Trophoblast cell (in vitro differentiated cells and primary cell): ENCODE measurements at regions not wholly inside any gene's neighbourhood (a gene's known extent, or its start where the extent isn't known, plus 50 kb on each side); places are given as distances from the start of the nearest gene placed in this dataset.

Source experiments
- DNase-seq, 2 donors: peaks; one replicate each; pipeline ENCODE4 v3.0.0-alpha.2; 2016
- H2AFZ ChIP-seq: 2 replicates; pipeline ENCODE4 v1.6.1; 2013; ENCODE audit warnings: low read length, moderate library complexity, mild to moderate bottlenecking; ENCODE audit not compliant: insufficient read depth, poor library complexity
- H2AK5ac ChIP-seq: 2 replicates; pipeline ENCODE4 v1.6.1; 2013; ENCODE audit warnings: mild to moderate bottlenecking, low read length
- H2BK120ac ChIP-seq: 2 replicates; pipeline ENCODE4 v1.6.1; 2013; ENCODE audit warnings: low read length, mild to moderate bottlenecking, moderate library complexity; ENCODE audit not compliant: insufficient read depth, poor library complexity
- H2BK12ac ChIP-seq: 2 replicates; pipeline ENCODE4 v1.6.1; 2013; ENCODE audit warnings: mild to moderate bottlenecking, low read length, moderate library complexity
- H2BK5ac ChIP-seq: 2 replicates; pipeline ENCODE4 v1.6.1; 2013; ENCODE audit warnings: low read length, low read depth, moderate library complexity, mild to moderate bottlenecking; ENCODE audit not compliant: poor library complexity
- H3K14ac ChIP-seq: 2 replicates; pipeline ENCODE4 v1.6.1; 2013; ENCODE audit warnings: mild to moderate bottlenecking, low read length
- H3K18ac ChIP-seq: 2 replicates; pipeline ENCODE4 v1.6.1; 2013; ENCODE audit warnings: mild to moderate bottlenecking, low read length
- H3K23ac ChIP-seq: 2 replicates; pipeline ENCODE4 v1.6.1; 2013; ENCODE audit warnings: low read length
- H3K27ac ChIP-seq: 2 replicates; pipeline ENCODE4 v1.5.1; 2013; ENCODE audit warnings: low read depth, mild to moderate bottlenecking, inconsistent platforms, low read length, moderate library complexity
- H3K27me3 ChIP-seq: 2 replicates; pipeline ENCODE4 v1.6.1; 2013; ENCODE audit warnings: inconsistent platforms, mild to moderate bottlenecking, low read length, moderate library complexity; ENCODE audit not compliant: insufficient read depth
- H3K36me3 ChIP-seq, 2 experiments: 1 replicate in 1 of 2; 2 replicates in 1 of 2; pipeline ENCODE4 v1.6.1; 2013; ENCODE audit warnings: low read length in 2 of 2, mild to moderate bottlenecking in 2 of 2, moderate library complexity in 1 of 2; ENCODE audit not compliant: insufficient read depth in 2 of 2, control insufficient read depth in 1 of 2
- H3K4ac ChIP-seq: 2 replicates; pipeline ENCODE4 v1.6.1; 2013; ENCODE audit warnings: low read depth, mild to moderate bottlenecking, low read length, moderate library complexity
- H3K4me1 ChIP-seq, 2 experiments: 1 replicate in 1 of 2; 2 replicates in 1 of 2; pipeline ENCODE4 v1.6.1; 2013; ENCODE audit warnings: low read length in 2 of 2, mild to moderate bottlenecking in 2 of 2, moderate library complexity in 1 of 2; ENCODE audit not compliant: insufficient read depth in 2 of 2, control insufficient read depth in 1 of 2
- H3K4me2 ChIP-seq: 2 replicates; pipeline ENCODE4 v1.6.1; 2013; ENCODE audit warnings: inconsistent platforms, mild to moderate bottlenecking, low read length, moderate library complexity
- H3K4me3 ChIP-seq: 2 replicates; pipeline ENCODE4 v1.5.1; 2013; ENCODE audit warnings: mild to moderate bottlenecking, low read depth, low read length, inconsistent platforms
- H3K79me1 ChIP-seq: one replicate; pipeline ENCODE4 v1.6.1; 2013; ENCODE audit warnings: low read length
- H3K79me2 ChIP-seq: 2 replicates; pipeline ENCODE4 v1.6.1; 2013; ENCODE audit warnings: low read length, mild to moderate bottlenecking; ENCODE audit not compliant: control insufficient read depth, insufficient read depth, poor library complexity
- H3K9ac ChIP-seq: 2 replicates; pipeline ENCODE4 v1.6.1; 2013; ENCODE audit warnings: mild to moderate bottlenecking, low read length
- H3K9me3 ChIP-seq: 2 replicates; pipeline ENCODE4 v1.6.1; 2013; ENCODE audit warnings: low read depth, mild to moderate bottlenecking, control low read depth, inconsistent platforms, low read length; ENCODE audit not compliant: insufficient read depth
- H4K12ac ChIP-seq: 2 replicates; pipeline ENCODE4 v1.6.1; 2013; ENCODE audit warnings: low read depth, mild to moderate bottlenecking, low read length, moderate library complexity
- H4K8ac ChIP-seq: 2 replicates; pipeline ENCODE4 v1.6.1; 2013; ENCODE audit warnings: low read depth, mild to moderate bottlenecking, low read length, moderate library complexity
- H4K91ac ChIP-seq: one replicate; pipeline ENCODE4 v1.6.1; 2013; ENCODE audit warnings: low read depth, mild to moderate bottlenecking, low read length, moderate library complexity
- WGBS: extraction: QIAGEN DNeasy Blood & Tissue Kit; methylation state at CpG from one replicate; pipeline ENCODE4 v1.1.7; 2013; ENCODE audit warnings: missing lambda C conversion rate; ENCODE audit not compliant: insufficient read length, insufficient coverage; ENCODE audit errors: extremely low coverage; 5-methylcytosine and 5-hydroxymethylcytosine counted together

- Histone ChIP-seq H3K23ac (no peak overlapping the region), H3K27ac (no peak overlapping the region), H2AFZ (no peak overlapping the region), H3K4me1 (no peaks in the 10 kb centered on the region), H3K9ac (no peak overlapping the region), H4K12ac (no peak overlapping the region), H4K91ac (no peak overlapping the region), H3K18ac (no peak overlapping the region), H3K9me3 (no peaks in the 10 kb centered on the region), H3K36me3 (no peaks in the 10 kb centered on the region), H3K14ac (no peak overlapping the region), H2BK120ac (no peak overlapping the region), H3K4ac (no peak overlapping the region), H3K4me2 (no peak overlapping the region), H3K79me2 (no peaks in the 10 kb centered on the region), H2BK5ac (no peak overlapping the region), H3K79me1 (no peaks in the 10 kb centered on the region), H2AK5ac (no peak overlapping the region), H3K4me3 (no peak overlapping the region), H3K27me3 (no peaks in the 10 kb centered on the region), H2BK12ac (no peak overlapping the region), H4K8ac (no peak overlapping the region)
- no CpG with 5 or more reads among the region's 2 CpGs for WGBS
- no peak for DNase-seq
These were observed 167.7 kb downstream of the DYRK2 start for GRCh38 chr12:67816269-67816668.

- H3K4ac ChIP-seq: no peak overlapping the region
- no peaks in the 10 kb centered on the region for H3K36me3 ChIP-seq
- no peak overlapping the region for H3K18ac ChIP-seq
- no CpG with 5 or more reads among the region's 2 CpGs for WGBS
- H3K79me2 ChIP-seq: no peaks in the 10 kb centered on the region
- no peak overlapping the region for H4K91ac ChIP-seq
- H3K9me3 ChIP-seq: no peaks in the 10 kb centered on the region
- no peak overlapping the region for H2AK5ac ChIP-seq
- no peak overlapping the region for H2AFZ ChIP-seq
- H3K4me3 ChIP-seq: no peak overlapping the region
- no peak overlapping the region for H3K27ac ChIP-seq
- no peak overlapping the region for H2BK12ac ChIP-seq
- DNase-seq: no peak
- no peak overlapping the region for H2BK5ac ChIP-seq
- H3K9ac ChIP-seq: no peak overlapping the region
- H3K14ac ChIP-seq: no peak overlapping the region
- no peak overlapping the region for H3K4me2 ChIP-seq
- H2BK120ac ChIP-seq: no peak overlapping the region
- H3K27me3 ChIP-seq: no peaks in the 10 kb centered on the region
- no peak overlapping the region for H4K8ac ChIP-seq
- no peak overlapping the region for H3K23ac ChIP-seq
- H4K12ac ChIP-seq: no peak overlapping the region
- H3K4me1 ChIP-seq: no peaks in the 10 kb centered on the region
- H3K79me1 ChIP-seq: no peaks in the 10 kb centered on the region
These were observed 169.9 kb downstream of the DYRK2 start for GRCh38 chr12:67818459-67818903.

- Histone ChIP-seq H3K27me3 (no peaks in the 10 kb centered on the region), H2BK120ac (no peak overlapping the region), H3K4me2 (no peak overlapping the region), H3K79me1 (no peaks in the 10 kb centered on the region), H3K79me2 (no peaks in the 10 kb centered on the region), H3K4me3 (no peak overlapping the region), H4K12ac (no peak overlapping the region), H2AK5ac (no peak overlapping the region), H3K9me3 (no peaks in the 10 kb centered on the region), H3K23ac (no peak overlapping the region), H3K14ac (no peak overlapping the region), H3K36me3 (no peaks in the 10 kb centered on the region), H3K4ac (no peak overlapping the region), H3K9ac (no peak overlapping the region), H3K4me1 (no peaks in the 10 kb centered on the region), H4K91ac (no peak overlapping the region), H3K18ac (no peak overlapping the region), H3K27ac (no peak overlapping the region), H2BK12ac (no peak overlapping the region), H2BK5ac (no peak overlapping the region), H2AFZ (no peak overlapping the region), H4K8ac (no peak overlapping the region)
- no peak for DNase-seq
- no CpG with 5 or more reads among the region's 2 CpGs for WGBS
These were observed 169.3 kb upstream of the IFNG-AS1 start for GRCh38 chr12:67819902-67820301.

- Histone ChIP-seq H4K91ac (no peak overlapping the region), H3K4me1 (no peaks in the 10 kb centered on the region), H3K18ac (no peak overlapping the region), H3K4me2 (no peak overlapping the region), H3K79me2 (no peaks in the 10 kb centered on the region), H3K23ac (no peak overlapping the region), H3K79me1 (no peaks in the 10 kb centered on the region), H2AFZ (no peak overlapping the region), H3K27me3 (no peaks in the 10 kb centered on the region), H3K9me3 (no peaks in the 10 kb centered on the region), H2BK5ac (no peak overlapping the region), H3K36me3 (no peaks in the 10 kb centered on the region), H3K14ac (no peak overlapping the region), H3K9ac (no peak overlapping the region), H3K4ac (no peak overlapping the region), H4K12ac (no peak overlapping the region), H3K4me3 (no peak overlapping the region), H3K27ac (no peak overlapping the region), H4K8ac (no peak overlapping the region), H2BK12ac (no peak overlapping the region), H2AK5ac (no peak overlapping the region), H2BK120ac (no peak overlapping the region)
- no CpG with 5 or more reads among the region's 7 CpGs for WGBS
- DNase-seq: no peak
These were observed 168.6 kb upstream of the IFNG-AS1 start for GRCh38 chr12:67820694-67821093.
